Activated naive CD4-positive, alpha-beta T cell treated with anti-CD3 and anti-CD28 coated beads for 36 hours (primary cell): ENCODE measurements at regions not wholly inside any gene's neighbourhood (a gene's known extent, or its start where the extent isn't known, plus 50 kb on each side); places are given as distances from the start of the nearest gene placed in this dataset.
A peak's percentile ranks its signal among the peaks of the same experiment; 100 is the strongest.
"Not testable (repeated sequence)": the region's sequence is repeated elsewhere in the genome, so short reads cannot be mapped to it uniquely, and the experiment has no call there.

Source experiments
- CTCF ChIA-PET: fragments of 350-600 bp; sonication (Branson Sonifier 250); formaldehyde crosslinking; loops from one replicate; lab custom pipeline; 2021; ENCODE audit warnings: antibody characterized with exemption; lab: Charles Lee
- DNase-seq: peaks from one replicate; pipeline ENCODE4 v3.0.0-alpha.2; 2020
- H3K27ac Mint-ChIP-seq: one replicate; pipeline ENCODE4 v1.8.0; 2021; ENCODE audit warnings: mild to moderate bottlenecking, mixed read lengths
- H3K27me3 Mint-ChIP-seq: one replicate; pipeline ENCODE4 v1.8.0; 2021; ENCODE audit warnings: low read depth, mixed read lengths
- H3K36me3 Mint-ChIP-seq: one replicate; pipeline ENCODE4 v1.8.0; 2021; ENCODE audit warnings: low read depth, mixed read lengths
- H3K4me1 Mint-ChIP-seq: one replicate; pipeline ENCODE4 v1.8.0; 2021; ENCODE audit warnings: low read depth, mixed read lengths
- H3K4me3 Mint-ChIP-seq: one replicate; pipeline ENCODE4 v1.8.0; 2021; ENCODE audit warnings: mild to moderate bottlenecking, moderate library complexity, mixed read lengths
- H3K9me3 Mint-ChIP-seq: one replicate; pipeline ENCODE4 v1.8.0; 2021; ENCODE audit warnings: mixed read lengths
- intact Hi-C: fragments of 100-400 bp; cut with micrococcal nuclease; formaldehyde crosslinking; loops from one replicate; pipeline ENCODE4 v1.15.1; 2023

- intact Hi-C loops = no loop called here
- H3K27me3 Mint-ChIP-seq = peaks cover 13% of the 10 kb centered on the region
- H3K9me3 Mint-ChIP-seq = no peaks in the 10 kb centered on the region
- H3K27ac Mint-ChIP-seq = no peak overlapping the region
- CTCF ChIA-PET = interaction anchor here (1.0 kb wide), 1 partner anchor 31 kb away, joined by 4 read pairs; no protein-coding TSS in a partner anchor
- H3K36me3 Mint-ChIP-seq = no peaks in the 10 kb centered on the region
- DNase-seq = no peak
- H3K4me1 Mint-ChIP-seq = no peaks in the 10 kb centered on the region
- no peak overlapping the region for H3K4me3 Mint-ChIP-seq
Observed at GRCh38 chr18:60018618-60019462, 119.0 kb downstream of the PMAIP1 start.

GRCh38 chr18:60018134-60018533, 118.3 kb downstream of the PMAIP1 start:
- H3K36me3 Mint-ChIP-seq, intact Hi-C loops, H3K4me1 Mint-ChIP-seq, CTCF ChIA-PET, H3K4me3 Mint-ChIP-seq, H3K9me3 Mint-ChIP-seq, DNase-seq, H3K27ac Mint-ChIP-seq: not testable (repeated sequence)
- H3K27me3 Mint-ChIP-seq = peaks cover 13% of the 10 kb centered on the region

- DNase-seq = no peak
- Mint-ChIP-seq H3K4me1 (no peaks in the 10 kb centered on the region), H3K27ac (no peak overlapping the region), H3K4me3 (no peak overlapping the region), H3K27me3 (peaks cover 6% of the 10 kb centered on the region), H3K36me3 (no peaks in the 10 kb centered on the region), H3K9me3 (no peaks in the 10 kb centered on the region)
- CTCF ChIA-PET = no interaction called here
- intact Hi-C loops = no loop called here
Observed at GRCh38 chr18:60017371-60017770, 117.6 kb downstream of the PMAIP1 start.

GRCh38 chr18:60015826-60016225, 116.0 kb downstream of the PMAIP1 start:
- H3K9me3 Mint-ChIP-seq, H3K4me3 Mint-ChIP-seq, H3K36me3 Mint-ChIP-seq, DNase-seq, H3K4me1 Mint-ChIP-seq, intact Hi-C loops, H3K27ac Mint-ChIP-seq, H3K27me3 Mint-ChIP-seq: not testable (repeated sequence)
- CTCF ChIA-PET = interaction anchor here (0.6 kb wide), 1 partner anchor 295 kb away, joined by 3 read pairs; no protein-coding TSS in a partner anchor

- H3K27ac Mint-ChIP-seq, H3K27me3 Mint-ChIP-seq, H3K9me3 Mint-ChIP-seq, H3K36me3 Mint-ChIP-seq, H3K4me1 Mint-ChIP-seq, intact Hi-C loops, DNase-seq, CTCF ChIA-PET, H3K4me3 Mint-ChIP-seq: not testable (repeated sequence)
Observed at GRCh38 chr18:60013148-60013547, 113.4 kb downstream of the PMAIP1 start.

GRCh38 chr18:60010984-60011383, 111.2 kb downstream of the PMAIP1 start:
- H3K27me3 Mint-ChIP-seq = peaks cover 11% of the 10 kb centered on the region
- no peak overlapping the region for H3K4me3 Mint-ChIP-seq
- intact Hi-C loops = no loop called here
- no peaks in the 10 kb centered on the region for H3K36me3 Mint-ChIP-seq
- DNase-seq = no peak
- CTCF ChIA-PET = no interaction called here
- H3K9me3 Mint-ChIP-seq = no peaks in the 10 kb centered on the region
- H3K27ac Mint-ChIP-seq = no peak overlapping the region
- H3K4me1 Mint-ChIP-seq = no peaks in the 10 kb centered on the region

GRCh38 chr18:60010513-60010912, 110.7 kb downstream of the PMAIP1 start:
- Mint-ChIP-seq H3K4me3 (no peak overlapping the region), H3K27ac (no peak overlapping the region), H3K9me3 (no peaks in the 10 kb centered on the region), H3K4me1 (no peaks in the 10 kb centered on the region), H3K27me3 (peaks cover 12% of the 10 kb centered on the region), H3K36me3 (no peaks in the 10 kb centered on the region)
- intact Hi-C loops = no loop called here
- no peak for DNase-seq
- CTCF ChIA-PET = no interaction called here

GRCh38 chr18:60007661-60008060, 107.9 kb downstream of the PMAIP1 start:
- Mint-ChIP-seq H3K27me3 (peaks cover 10% of the 10 kb centered on the region), H3K4me1 (no peaks in the 10 kb centered on the region), H3K4me3 (no peak overlapping the region), H3K36me3 (no peaks in the 10 kb centered on the region), H3K27ac (no peak overlapping the region), H3K9me3 (no peaks in the 10 kb centered on the region)
- CTCF ChIA-PET = no interaction called here
- no peak for DNase-seq
- intact Hi-C loops = no loop called here

- H3K36me3 Mint-ChIP-seq = no peaks in the 10 kb centered on the region
- H3K4me1 Mint-ChIP-seq = no peaks in the 10 kb centered on the region
- H3K9me3 Mint-ChIP-seq = peaks cover 2% of the 10 kb centered on the region
- intact Hi-C loops = no loop called here
- no peak overlapping the region for H3K27ac Mint-ChIP-seq
- DNase-seq = no peak
- H3K4me3 Mint-ChIP-seq = no peak overlapping the region
- H3K27me3 Mint-ChIP-seq = peaks cover 21% of the 10 kb centered on the region
- CTCF ChIA-PET = no interaction called here
Observed at GRCh38 chr18:60003610-60004185, 103.9 kb downstream of the PMAIP1 start.

GRCh38 chr18:59996370-59996966, 96.7 kb downstream of the PMAIP1 start:
- Mint-ChIP-seq H3K9me3 (peaks cover 2% of the 10 kb centered on the region), H3K27ac (no peak overlapping the region), H3K27me3 (peaks cover 21% of the 10 kb centered on the region), H3K36me3 (no peaks in the 10 kb centered on the region), H3K4me1 (no peaks in the 10 kb centered on the region), H3K4me3 (no peak overlapping the region)
- CTCF ChIA-PET = interaction anchor here (0.6 to 1.8 kb wide), 8 partner anchors 9 to 557 kb away, joined by 3 to 7 read pairs (median 3); no protein-coding TSS in a partner anchor
- DNase-seq = peak; percentile 56
- intact Hi-C loops = loop anchor here (5.0 kb wide), 1 partner anchor 416 kb away; no protein-coding TSS in a partner anchor

GRCh38 chr18:59994357-59994756, 94.6 kb downstream of the PMAIP1 start:
- Mint-ChIP-seq H3K27me3 (peaks cover 21% of the 10 kb centered on the region), H3K4me1 (no peaks in the 10 kb centered on the region), H3K27ac (no peak overlapping the region), H3K9me3 (no peaks in the 10 kb centered on the region), H3K36me3 (no peaks in the 10 kb centered on the region), H3K4me3 (no peak overlapping the region)
- CTCF ChIA-PET = interaction anchor here (0.7 to 0.8 kb wide), 2 partner anchors 153 to 155 kb away, joined by 3 read pairs; no protein-coding TSS in a partner anchor
- intact Hi-C loops = loop anchor here (1.0 kb wide), 1 partner anchor 157 kb away; no protein-coding TSS in a partner anchor
- DNase-seq = no peak

GRCh38 chr18:59993560-59993959, 93.8 kb downstream of the PMAIP1 start:
- H3K4me3 Mint-ChIP-seq = no peak overlapping the region
- no peaks in the 10 kb centered on the region for H3K4me1 Mint-ChIP-seq
- H3K27me3 Mint-ChIP-seq = peaks cover 23% of the 10 kb centered on the region
- no peaks in the 10 kb centered on the region for H3K36me3 Mint-ChIP-seq
- no peaks in the 10 kb centered on the region for H3K9me3 Mint-ChIP-seq
- H3K27ac Mint-ChIP-seq = no peak overlapping the region
- DNase-seq = no peak
- intact Hi-C loops = no loop called here
- CTCF ChIA-PET = interaction anchor here (0.6 kb wide), 1 partner anchor 49 kb away, joined by 5 read pairs; no protein-coding TSS in a partner anchor
